DMS153 treated with DMSO at 0.1 percent for 48 hours (cell line): ENCODE measurements at regions not wholly inside any gene's neighbourhood (a gene's known extent, or its start where the extent isn't known, plus 50 kb on each side); places are given as distances from the start of the nearest gene placed in this dataset.
"Not testable (repeated sequence)": the region's sequence is repeated elsewhere in the genome, so short reads cannot be mapped to it uniquely, and the experiment has no call there.

ENCODE experiments used
- DNase-seq: peaks from one replicate; lab custom pipeline; 2025; ENCODE audit not compliant: unreplicated experiment; lab: John Stamatoyannopoulos, UW

- DNase-seq: no peak
Measured at GRCh38 chr2:238712011-238712410, 135.9 kb upstream of the TWIST2 start.

GRCh38 chr2:238713198-238713826 lies 134.6 kb upstream of the TWIST2 start:
- DNase-seq: no peak

GRCh38 chr2:238714038-238714528 lies 133.8 kb upstream of the TWIST2 start:
- DNase-seq: no peak

- no peak for DNase-seq
Measured at GRCh38 chr2:238716171-238716570, 131.7 kb upstream of the TWIST2 start.

GRCh38 chr2:238716585-238716984 lies 131.3 kb upstream of the TWIST2 start:
- no peak for DNase-seq

- no peak for DNase-seq
Measured at GRCh38 chr2:238717084-238717483, 130.8 kb upstream of the TWIST2 start.

- DNase-seq: no peak
Measured at GRCh38 chr2:238719641-238720040, 128.2 kb upstream of the TWIST2 start.

- peak; percentile 19 for DNase-seq
Measured at GRCh38 chr2:238720232-238720672, 127.6 kb upstream of the TWIST2 start.

GRCh38 chr2:238722181-238722580 lies 125.7 kb upstream of the TWIST2 start:
- no peak for DNase-seq

GRCh38 chr2:238722883-238723282 lies 125.0 kb upstream of the TWIST2 start:
- DNase-seq: no peak

GRCh38 chr2:238723740-238724320 lies 124.1 kb upstream of the TWIST2 start:
- DNase-seq: not testable (repeated sequence)

- no peak for DNase-seq
Measured at GRCh38 chr2:238724728-238725127, 123.2 kb upstream of the TWIST2 start.

GRCh38 chr2:238725298-238725697 lies 122.6 kb upstream of the TWIST2 start:
- no peak for DNase-seq

- no peak for DNase-seq
Measured at GRCh38 chr2:238726670-238727584, 121.0 kb upstream of the TWIST2 start.

GRCh38 chr2:238727585-238728329 lies 120.1 kb upstream of the TWIST2 start:
- DNase-seq: no peak

GRCh38 chr2:238728330-238729260 lies 119.3 kb upstream of the TWIST2 start:
- DNase-seq: no peak

- no peak for DNase-seq
Measured at GRCh38 chr2:238729261-238729935, 118.5 kb upstream of the TWIST2 start.

GRCh38 chr2:238730001-238730669 lies 117.8 kb upstream of the TWIST2 start:
- DNase-seq: no peak

GRCh38 chr2:238730881-238731280 lies 117.0 kb upstream of the TWIST2 start:
- DNase-seq: no peak
